ENCODE measurements at regions not wholly inside any gene's neighbourhood (a gene's known extent, or its start where the extent isn't known, plus 50 kb on each side); places are given as distances from the start of the nearest gene placed in this dataset.

DNA sequence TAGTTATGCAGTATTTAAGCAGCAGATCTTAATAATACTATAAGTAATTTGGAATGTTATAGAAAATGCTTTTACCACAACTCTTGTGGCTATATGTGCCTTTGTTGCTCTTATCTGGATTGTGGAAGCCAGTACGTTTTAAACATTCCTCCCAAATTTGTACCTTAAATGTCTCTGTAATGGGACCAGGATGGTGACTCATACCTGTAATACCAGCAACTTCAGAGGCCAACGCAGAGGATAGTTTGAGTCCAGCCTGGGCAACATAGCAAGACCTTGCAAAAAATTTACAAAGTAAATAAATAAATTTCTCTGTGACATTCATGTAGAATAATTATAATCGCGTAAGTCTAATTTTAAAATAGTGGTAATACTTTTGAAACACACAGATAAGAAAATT, 283.1 kb downstream of the POM121L12 start:
- ATAC-seq (ENCODE audit: low FRiP score) (no peak), DNase-seq (ENCODE audit: low spot score) (no peak)
- TF ChIP-seq, protein P1, sequence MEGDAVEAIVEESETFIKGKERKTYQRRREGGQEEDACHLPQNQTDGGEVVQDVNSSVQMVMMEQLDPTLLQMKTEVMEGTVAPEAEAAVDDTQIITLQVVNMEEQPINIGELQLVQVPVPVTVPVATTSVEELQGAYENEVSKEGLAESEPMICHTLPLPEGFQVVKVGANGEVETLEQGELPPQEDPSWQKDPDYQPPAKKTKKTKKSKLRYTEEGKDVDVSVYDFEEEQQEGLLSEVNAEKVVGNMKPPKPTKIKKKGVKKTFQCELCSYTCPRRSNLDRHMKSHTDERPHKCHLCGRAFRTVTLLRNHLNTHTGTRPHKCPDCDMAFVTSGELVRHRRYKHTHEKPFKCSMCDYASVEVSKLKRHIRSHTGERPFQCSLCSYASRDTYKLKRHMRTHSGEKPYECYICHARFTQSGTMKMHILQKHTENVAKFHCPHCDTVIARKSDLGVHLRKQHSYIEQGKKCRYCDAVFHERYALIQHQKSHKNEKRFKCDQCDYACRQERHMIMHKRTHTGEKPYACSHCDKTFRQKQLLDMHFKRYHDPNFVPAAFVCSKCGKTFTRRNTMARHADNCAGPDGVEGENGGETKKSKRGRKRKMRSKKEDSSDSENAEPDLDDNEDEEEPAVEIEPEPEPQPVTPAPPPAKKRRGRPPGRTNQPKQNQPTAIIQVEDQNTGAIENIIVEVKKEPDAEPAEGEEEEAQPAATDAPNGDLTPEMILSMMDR (IDR thresholded peaks at IDR 0.05), result no peak

DNA sequence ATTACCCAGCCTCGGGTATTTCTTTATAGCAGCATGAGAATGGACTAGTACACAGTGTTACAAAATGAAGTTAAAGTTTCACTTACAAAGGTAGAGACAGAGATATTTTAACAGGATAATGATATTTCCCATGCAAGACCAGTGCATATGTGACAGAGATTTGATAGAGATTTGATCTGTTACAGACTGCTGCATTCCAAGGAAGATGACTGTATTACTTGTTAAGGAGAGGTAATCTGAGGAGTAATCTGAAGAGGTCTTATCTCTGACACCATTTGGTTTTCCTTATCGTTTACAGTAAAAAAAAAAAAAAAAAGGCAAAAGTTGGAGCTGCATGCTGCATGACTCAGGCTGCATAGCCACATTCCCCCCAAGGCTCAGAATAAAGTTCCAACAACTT, 289.6 kb downstream of the POM121L12 start:
- no peak for ATAC-seq (ENCODE audit: low FRiP score)
- TF ChIP-seq, protein P1 (IDR thresholded peaks at IDR 0.05), result no peak
- no peak for DNase-seq (ENCODE audit: low spot score)

DNA sequence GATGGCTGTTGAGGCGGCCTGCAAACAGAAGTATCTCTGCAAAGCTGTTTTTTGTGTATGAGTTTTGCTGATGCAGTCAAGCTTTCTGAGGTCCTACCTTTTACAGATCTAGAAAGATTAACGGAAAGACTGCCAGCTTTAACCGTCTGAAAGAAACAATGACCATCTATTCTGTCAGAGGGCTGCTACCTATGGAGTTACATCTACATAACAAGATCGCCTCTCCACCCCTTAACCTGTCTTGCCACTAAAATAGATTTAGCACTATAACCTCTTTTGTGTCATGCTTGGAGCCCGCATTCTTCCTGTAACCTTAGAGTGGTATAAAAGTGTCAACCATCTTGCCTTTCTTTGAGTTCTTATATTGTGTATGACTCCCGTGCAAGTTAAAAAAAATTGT, 291.2 kb downstream of the POM121L12 start:
- TF ChIP-seq, protein P1 (IDR thresholded peaks at IDR 0.05), result no peak
- ATAC-seq (ENCODE audit: low FRiP score) (no peak), DNase-seq (ENCODE audit: low spot score) (no peak)

DNA sequence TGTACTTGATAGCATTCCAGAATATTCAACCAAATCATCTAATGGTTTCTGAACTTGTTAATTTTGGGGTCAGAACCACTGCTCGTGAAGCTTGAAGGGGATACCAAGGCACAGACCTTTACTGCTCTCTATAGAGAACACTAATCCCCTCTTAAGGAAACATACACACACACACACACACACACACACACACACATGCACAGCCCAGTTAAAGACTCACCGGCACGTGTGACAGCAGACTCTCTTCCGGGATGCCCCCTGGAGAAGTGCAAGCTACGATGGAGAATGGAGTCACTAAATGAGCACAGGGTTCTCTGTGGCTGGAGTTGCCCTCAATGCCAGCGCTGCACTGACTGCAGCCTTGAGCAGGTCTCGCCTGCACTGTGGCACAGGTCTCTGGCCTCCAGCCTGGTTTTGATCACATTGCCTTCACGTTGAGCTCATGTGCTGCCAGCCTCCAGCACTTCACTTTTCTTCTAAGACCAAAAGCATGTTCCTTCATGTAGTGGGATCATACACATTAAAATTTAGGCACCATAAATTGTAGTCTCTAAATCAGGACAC, 300.8 kb downstream of the POM121L12 start:
- ATAC-seq (ENCODE audit: low FRiP score) (no peak), DNase-seq (ENCODE audit: low spot score) (no peak)
- TF ChIP-seq, protein P1 (IDR thresholded peaks at IDR 0.05), result no peak

DNA sequence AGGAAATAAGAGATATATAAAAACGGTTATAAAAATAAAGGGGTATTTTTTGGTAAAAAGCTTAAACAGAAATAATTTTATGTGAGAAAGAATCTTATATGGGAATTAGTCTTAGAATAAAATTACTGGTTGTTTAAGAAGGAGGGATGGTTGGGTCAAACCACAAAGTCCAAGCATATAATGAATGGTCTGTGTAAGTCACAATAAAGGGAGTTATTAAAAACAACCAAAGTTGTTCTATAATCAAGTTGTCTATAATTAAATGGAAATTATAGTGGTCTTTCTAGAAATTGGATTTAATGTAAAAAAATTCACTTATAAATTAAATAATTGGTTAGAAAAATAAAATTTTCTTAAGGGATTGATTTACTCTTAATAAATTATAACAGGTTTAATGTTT, 304.8 kb downstream of the POM121L12 start:
- TF ChIP-seq, protein P1 (IDR thresholded peaks at IDR 0.05), result no peak
- ATAC-seq (ENCODE audit: low FRiP score) (no peak), DNase-seq (ENCODE audit: low spot score) (no peak)

DNA sequence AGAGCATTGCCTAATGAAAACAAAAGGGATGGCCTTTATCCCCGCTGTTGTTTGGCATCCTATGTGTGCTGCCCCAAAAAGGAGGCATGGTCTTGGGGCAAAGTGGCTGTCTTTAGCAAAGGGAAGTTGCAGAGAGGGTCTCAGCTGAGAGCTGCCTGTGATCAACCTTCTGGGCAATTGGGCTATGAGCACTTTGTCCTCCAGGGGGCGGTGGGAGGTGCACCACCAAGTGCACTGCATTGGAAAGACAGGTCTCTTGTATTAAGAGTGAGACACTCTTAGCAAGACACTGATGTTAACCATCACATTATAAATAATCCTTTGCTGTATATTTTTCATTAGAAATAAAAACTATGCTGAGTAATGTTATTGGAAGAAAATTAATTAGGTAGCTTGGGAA, 314.8 kb downstream of the POM121L12 start:
- TF ChIP-seq, protein P1 (IDR thresholded peaks at IDR 0.05), result no peak
- DNase-seq (ENCODE audit: low spot score), result no peak
- no peak for ATAC-seq (ENCODE audit: low FRiP score)

DNA sequence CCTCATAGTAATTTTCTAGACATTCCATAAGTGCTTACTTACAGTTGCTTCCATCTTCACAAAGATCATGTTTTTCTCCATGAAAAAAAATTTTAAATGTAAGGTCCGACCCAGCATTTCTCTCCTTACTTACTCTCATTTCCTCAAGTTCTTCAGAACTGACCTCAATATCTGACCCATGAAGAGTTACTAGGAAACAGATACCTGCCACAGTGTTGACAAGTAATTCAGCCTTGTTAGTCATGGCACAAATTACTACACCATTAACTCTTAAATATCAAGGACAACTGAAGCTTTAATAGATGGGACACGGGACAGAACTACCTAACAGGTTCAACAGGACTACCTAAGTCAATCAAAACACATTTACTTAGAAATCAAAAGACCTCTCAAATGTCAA, 316.2 kb downstream of the POM121L12 start:
- TF ChIP-seq, protein P1 (IDR thresholded peaks at IDR 0.05), result no peak
- no peak for ATAC-seq (ENCODE audit: low FRiP score)
- no peak for DNase-seq (ENCODE audit: low spot score)

Data from omental fat pad (tissue), 3 donors.